ENCODE measurements at regions not wholly inside any gene's neighbourhood (a gene's known extent, or its start where the extent isn't known, plus 50 kb on each side); places are given as distances from the start of the nearest gene placed in this dataset.
"Not testable (repeated sequence)": the region's sequence is repeated elsewhere in the genome, so short reads cannot be mapped to it uniquely, and the experiment has no call there.

- no peak for DNase-seq
These were observed 132.1 kb upstream of the CDK6 start for GRCh38 chr7:92968502-92968901.

GRCh38 chr7:92967238-92967637 is 130.9 kb upstream of the CDK6 start:
- DNase-seq: no peak

DNA sequence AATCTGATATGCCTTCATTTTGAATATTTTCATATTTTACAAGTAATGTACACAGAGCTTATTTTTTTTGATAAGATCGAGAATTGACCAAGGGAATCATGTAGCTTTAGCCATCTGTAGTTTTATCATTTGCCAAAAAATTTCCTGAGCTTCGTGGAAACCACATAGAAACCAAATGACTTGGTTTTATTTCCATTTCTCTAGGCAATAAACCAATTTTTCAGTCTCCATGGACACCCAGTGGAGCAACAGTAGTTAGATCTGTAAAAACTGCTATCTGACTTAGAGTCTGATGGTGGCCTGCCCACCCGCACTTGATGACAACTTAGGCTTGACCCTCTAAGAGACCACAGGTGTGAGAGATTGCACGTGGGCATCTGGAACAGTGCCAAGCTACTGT is 127.8 kb upstream of the CDK6 start:
- no peak for DNase-seq

GRCh38 chr7:92963566-92963965 is 127.2 kb upstream of the CDK6 start:
- DNase-seq: no peak

DNA sequence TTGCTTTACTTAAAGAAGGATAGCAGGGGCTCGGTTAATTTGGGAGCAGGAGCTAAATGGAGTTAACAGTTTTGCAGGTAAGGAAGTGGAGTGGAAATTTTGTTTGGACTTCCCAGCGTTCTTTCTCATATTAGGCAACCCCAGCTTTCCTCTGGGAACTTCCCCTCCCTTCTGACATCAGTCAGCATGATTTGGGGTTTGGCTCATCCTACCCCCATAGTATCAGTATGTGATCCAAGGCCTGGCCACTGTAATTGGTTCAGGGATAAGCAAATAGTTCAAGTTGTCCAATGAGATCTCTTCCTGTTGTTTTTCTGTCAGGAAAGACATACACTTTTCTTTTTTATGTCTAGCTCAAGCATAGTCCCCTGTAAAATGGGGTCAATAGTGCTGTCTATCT is 125.6 kb upstream of the CDK6 start:
- no peak for DNase-seq

DNA sequence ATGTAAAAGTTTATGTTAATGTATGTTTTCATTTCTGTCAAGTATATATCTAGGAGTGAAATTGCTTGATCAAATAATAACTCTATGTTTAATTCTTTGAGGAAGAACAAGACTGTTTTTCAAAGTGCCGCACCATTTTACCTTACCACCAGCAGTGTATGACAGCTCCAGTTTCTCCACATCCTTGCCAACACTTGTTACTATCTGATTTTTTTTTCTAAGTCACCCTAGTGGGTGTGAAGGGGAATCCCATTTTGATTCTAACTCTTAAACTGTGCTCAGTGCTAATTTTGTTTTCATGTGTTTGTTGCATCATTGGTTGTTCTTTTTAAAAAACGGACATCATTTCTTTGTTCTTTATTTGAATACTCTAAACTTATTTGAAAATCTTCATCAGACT is 120.2 kb upstream of the CDK6 start:
- DNase-seq: no peak

DNA sequence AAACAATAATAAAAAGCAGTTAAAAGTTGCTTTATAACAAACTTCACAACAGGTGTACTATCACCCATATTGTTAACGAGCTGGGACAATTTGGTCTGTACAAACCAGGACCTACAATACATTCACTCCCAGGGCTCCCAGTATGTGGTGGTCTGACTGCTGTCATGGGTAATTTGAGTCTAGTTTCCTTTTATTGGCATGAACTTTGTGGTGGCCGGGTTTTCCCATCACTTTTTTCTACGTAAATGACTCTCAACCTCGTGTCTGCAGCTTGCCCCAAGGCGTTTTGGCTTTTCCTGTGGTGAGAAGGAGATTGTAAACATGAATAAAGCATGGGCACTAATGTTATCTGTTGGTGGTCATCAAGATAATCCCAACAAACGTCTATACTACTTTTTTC is 118.7 kb upstream of the CDK6 start:
- DNase-seq: no peak

DNA sequence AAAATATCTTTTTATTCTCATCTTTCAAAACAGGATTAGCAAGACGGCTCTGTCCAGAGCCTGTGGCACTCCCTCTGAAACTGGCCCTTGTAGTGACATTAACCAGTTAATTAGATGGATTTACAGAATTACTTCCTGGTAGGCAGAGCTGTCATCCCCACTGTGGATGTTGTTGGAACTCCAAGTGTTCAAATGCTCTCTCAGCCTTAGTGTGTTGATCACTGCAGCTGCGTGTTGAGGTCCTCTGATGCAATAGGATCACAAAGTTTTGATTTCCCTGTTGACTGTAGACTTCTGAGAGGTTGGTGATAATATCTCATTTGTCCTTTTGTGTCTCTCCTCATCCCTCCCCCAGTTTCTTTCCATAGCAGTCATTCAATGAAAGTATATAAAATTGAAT is 117.3 kb upstream of the CDK6 start:
- DNase-seq: no peak

DNA sequence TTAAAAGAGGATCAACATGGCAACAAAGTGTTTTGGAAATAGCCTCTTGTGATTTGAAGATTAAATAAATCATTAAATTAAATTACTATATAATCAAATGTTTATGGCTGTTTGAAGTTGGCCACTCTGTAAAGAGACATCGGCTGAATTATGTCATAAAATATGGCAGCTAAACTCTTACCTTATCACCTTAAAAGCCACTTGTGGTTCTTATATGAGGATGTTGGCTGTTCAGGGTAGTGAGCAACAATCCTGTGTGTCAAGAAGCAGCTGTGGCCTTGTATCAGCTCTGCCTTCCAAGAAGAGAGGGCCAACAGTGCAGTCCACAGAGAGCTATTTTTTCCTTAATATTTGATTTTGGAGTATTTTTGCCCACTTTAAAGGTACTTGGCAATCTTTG is 113.4 kb upstream of the CDK6 start:
- no peak for DNase-seq

- no peak for DNase-seq
These were observed 109.5 kb upstream of the CDK6 start for GRCh38 chr7:92945840-92946239.

DNA sequence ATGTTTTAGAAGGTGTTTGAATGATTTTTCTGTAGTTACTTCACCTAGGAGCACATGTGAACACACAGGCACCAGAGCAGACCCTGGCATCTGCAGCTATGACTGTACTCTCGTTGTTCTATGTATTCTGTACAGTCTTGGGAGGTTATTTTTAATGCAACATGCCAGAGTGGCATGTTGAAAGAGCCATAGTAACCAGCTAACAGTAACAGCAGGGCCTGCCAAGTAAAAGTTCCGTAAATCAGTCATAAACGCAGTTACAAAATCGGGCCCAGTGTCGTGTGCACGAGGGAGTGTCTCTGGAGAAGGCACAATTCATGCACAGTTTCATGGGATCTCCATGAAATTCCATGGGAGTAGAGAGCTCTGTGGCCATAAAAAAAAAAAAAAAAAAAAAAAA is 108.3 kb upstream of the CDK6 start:
- no peak for DNase-seq

DNA sequence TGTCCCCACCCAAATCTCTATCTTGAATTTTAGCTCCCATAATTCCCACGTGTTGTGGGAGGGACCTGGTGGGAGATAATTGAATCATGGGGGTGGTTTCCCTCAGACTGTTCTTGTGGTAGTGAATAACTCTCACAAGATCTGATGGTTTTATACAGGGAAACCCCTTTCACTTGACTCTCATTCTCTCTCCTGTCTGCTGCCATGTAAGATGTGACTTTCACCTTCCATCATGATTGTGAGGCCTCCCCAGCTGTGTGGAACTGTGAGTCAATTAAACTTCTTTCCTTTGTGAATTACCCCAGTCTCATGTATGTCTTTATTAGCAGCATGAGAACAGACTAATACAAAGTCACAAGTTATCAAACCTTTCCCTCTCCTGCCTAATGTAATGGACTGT is 106.3 kb upstream of the CDK6 start:
- DNase-seq: not testable (repeated sequence)

DNA sequence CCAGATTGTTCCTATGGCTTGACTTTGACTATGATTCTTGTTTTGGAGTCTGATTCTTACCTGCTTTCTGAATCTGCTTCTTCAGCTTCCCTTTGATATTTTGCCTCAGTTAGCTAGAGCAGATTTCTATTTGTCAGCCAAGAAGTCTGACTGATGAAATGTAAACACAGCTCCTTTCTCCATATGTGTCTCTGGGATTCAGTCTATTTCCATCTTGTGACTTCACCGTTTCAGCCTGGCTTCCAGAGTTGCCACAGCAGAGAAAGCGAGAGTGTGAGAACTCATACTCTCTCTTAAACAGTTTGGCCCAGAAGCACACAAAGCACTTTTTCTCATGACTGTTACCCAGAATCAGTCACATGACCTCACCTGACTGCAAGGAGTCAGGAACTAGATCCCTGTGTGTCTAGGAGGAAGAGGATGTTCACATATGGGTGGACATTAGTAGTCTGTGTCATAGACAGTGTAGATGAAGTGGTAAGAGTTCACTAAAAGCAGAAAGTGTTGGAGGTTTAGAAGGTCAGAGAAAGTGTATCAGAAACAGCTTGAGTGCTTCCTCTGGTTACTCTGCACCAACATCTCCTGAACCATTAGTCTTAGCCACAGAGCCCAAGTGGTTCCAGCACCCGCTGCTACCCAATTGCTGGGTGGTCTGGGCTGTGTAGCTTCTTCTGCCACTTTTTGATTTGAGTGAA is 103.4 kb upstream of the CDK6 start:
- DNase-seq: no peak

- DNase-seq: no peak
These were observed 97.7 kb upstream of the CDK6 start for GRCh38 chr7:92934096-92934495.

DNA sequence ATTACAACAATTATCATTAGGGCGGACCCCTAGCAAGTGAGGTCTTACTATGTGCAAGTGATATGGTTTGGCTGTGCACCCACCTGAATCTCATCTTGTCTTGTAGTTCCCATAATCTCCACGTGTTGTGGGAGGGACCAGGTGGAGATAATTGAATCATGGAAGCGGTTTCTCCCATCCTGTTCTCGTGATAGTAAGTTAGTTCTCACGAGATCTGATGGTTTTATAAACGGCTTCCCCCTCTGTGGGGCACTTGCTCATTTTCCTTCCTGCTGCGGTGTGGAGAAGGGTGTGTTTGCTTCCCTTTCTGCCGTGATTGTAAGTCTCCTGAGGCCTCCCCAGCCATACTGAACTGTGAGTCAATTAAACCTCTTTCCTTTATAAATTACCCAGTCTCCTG is 96.1 kb upstream of the CDK6 start:
- no peak for DNase-seq

- DNase-seq: no peak
These were observed 94.0 kb upstream of the CDK6 start for GRCh38 chr7:92930404-92930803.

GRCh38 chr7:92926697-92927044 is 90.3 kb upstream of the CDK6 start:
- no peak for DNase-seq

- no peak for DNase-seq
These were observed 89.7 kb upstream of the CDK6 start for GRCh38 chr7:92925876-92926696.

GRCh38 chr7:92924800-92925199 is 88.4 kb upstream of the CDK6 start:
- DNase-seq: no peak

- no peak for DNase-seq
These were observed 80.9 kb upstream of the CDK6 start for GRCh38 chr7:92917230-92917629.

DNA sequence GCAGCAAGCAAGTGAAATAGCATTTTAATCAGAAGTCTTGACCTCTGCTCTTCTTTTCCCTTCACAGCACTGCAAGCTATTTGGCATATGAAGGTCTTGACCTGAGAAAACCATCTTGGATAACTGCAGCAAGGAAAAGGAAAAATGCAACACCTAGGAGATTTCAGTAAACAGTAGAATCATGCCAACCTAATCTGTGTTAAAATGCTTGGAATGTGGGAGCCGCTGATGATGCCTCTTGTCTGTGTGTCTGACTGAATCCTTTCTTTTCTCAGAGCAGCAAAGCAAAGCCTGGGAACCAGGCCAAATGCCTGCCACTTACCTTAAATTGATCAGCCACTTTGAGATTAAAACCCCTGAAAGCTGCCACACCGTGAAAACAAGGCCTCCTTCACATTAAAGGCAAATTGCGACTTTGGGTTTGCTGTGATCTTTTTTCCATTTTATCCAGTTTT is 80.4 kb upstream of the CDK6 start:
- no peak for DNase-seq

GRCh38 chr7:92915348-92915747 is 79.0 kb upstream of the CDK6 start:
- DNase-seq: no peak

GRCh38 chr7:92914645-92915044 is 78.3 kb upstream of the CDK6 start:
- no peak for DNase-seq

DNA sequence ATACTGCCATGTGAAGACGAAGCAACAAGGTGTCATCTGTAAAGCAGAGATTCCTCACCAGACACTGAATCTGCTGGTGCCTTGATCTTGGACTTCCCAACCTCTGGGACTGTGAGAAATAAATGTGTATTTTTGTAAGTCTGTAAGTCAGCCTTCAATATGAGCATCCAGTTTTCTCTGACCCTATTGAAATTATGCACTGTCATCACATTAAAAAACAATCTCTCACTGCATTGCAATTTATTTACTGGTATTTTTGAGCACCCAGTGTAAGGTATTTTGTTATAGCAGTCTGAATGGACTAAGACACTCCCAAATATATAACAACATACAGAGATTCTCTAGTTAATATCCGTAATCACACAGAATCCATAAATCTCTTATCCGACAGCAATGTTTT is 77.5 kb upstream of the CDK6 start:
- no peak for DNase-seq

DNA sequence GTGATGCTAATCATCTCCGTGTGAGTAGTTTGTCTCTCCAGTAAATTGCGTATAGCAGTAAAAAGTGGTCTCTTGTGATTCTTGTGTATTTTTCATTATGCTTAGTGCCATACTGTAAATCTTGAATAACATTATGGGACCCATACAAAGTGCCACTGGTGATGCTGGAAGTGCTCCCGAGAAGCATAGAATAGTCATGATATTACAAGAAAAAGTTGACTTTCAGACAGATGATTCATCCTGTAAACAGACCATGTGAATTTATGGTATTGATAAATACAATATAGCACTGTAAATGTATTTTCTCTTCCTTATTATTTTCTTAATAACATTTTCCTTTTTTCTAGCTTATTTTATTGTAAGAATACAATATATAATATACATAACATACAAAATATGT is 74.6 kb upstream of the CDK6 start:
- DNase-seq: no peak
